Tibial artery (tissue), 4 donors: ENCODE measurements at regions not wholly inside any gene's neighbourhood (a gene's known extent, or its start where the extent isn't known, plus 50 kb on each side); places are given as distances from the start of the nearest gene placed in this dataset.

Source experiments
- DNase-seq, 2 donors: peaks; one replicate each; pipeline ENCODE4 v3.0.0-alpha.2; 2019
- H3K27ac ChIP-seq, 2 donors: fragments of 200-600 bp; sonication (generic) in 1 of 2; 1 replicate in 1 of 2; 2 replicates in 1 of 2; pipeline ENCODE4 v1.5.1; 2018 to 2019; ENCODE audit warnings: mild to moderate bottlenecking in 1 of 2
- H3K27me3 ChIP-seq, 2 donors: fragments of 200-600 bp; sonication (generic) in 1 of 2; one replicate each; pipeline versions ENCODE4 v1.5.1 to v1.6.0; 2016 to 2019
- H3K36me3 ChIP-seq, 3 donors: fragments of 200-600 bp; sonication (generic) in 2 of 3; one replicate each; pipeline ENCODE4 v1.5.1; 2016 to 2019; ENCODE audit warnings: mild to moderate bottlenecking in 2 of 3
- H3K4me1 ChIP-seq, 4 donors: fragments of 200-600 bp; sonication (generic) in 2 of 4; 1 replicate in 3 of 4; 2 replicates in 1 of 4; pipeline ENCODE4 v1.5.1; 2016 to 2019
- H3K4me3 ChIP-seq, 2 donors: fragments of 200-600 bp; sonication (generic) in 1 of 2; 1 replicate in 1 of 2; 2 replicates in 1 of 2; pipeline ENCODE4 v1.5.1; 2018 to 2019; ENCODE audit warnings: mild to moderate bottlenecking in 2 of 2
- H3K9me3 ChIP-seq, 3 donors: fragments of 200-600 bp; sonication (generic) in 1 of 3; one replicate each; pipeline ENCODE4 v1.5.1; 2016 to 2019
- CTCF ChIP-seq, 2 experiments: fragments of 200-600 bp in 1 of 2; fragments of 450-650 bp in 1 of 2; IDR thresholded peaks; one replicate each; pipeline ENCODE4 v1.5.1; 2017 to 2019; ENCODE audit warnings: antibody characterized with exemption in 2 of 2, mild to moderate bottlenecking in 1 of 2, moderate library complexity in 1 of 2
- intact Hi-C: fragments of 100-400 bp; cut with DNase I; formaldehyde crosslinking; loops from one replicate; pipeline ENCODE4 v1.15.0; 2023; ENCODE audit warnings: low total_unique reads

- Histone ChIP-seq H3K4me1 (peaks cover 0 to 14% (median 7%) of the 10 kb centered on the region in 4 donors), H3K27me3 (no peaks in the 10 kb centered on the region), H3K4me3 (no peak overlapping the region), H3K27ac (no peak overlapping the region), H3K36me3 (no peaks in the 10 kb centered on the region), H3K9me3 (no peaks in the 10 kb centered on the region)
- no peak for DNase-seq
- no peak for TF ChIP-seq CTCF (IDR thresholded peaks at IDR 0.05)
- intact Hi-C loops: no loop called here
Measured at GRCh38 chr2:67671464-67672450, 274.6 kb downstream of the ETAA1 start.

- Histone ChIP-seq H3K4me3 (no peak overlapping the region), H3K4me1 (no peaks in the 10 kb centered on the region), H3K27me3 (no peaks in the 10 kb centered on the region), H3K36me3 (no peaks in the 10 kb centered on the region), H3K27ac (no peak overlapping the region), H3K9me3 (no peaks in the 10 kb centered on the region)
- intact Hi-C loops: no loop called here
- no peak for TF ChIP-seq CTCF (IDR thresholded peaks at IDR 0.05)
- DNase-seq: no peak
Measured at GRCh38 chr2:67674668-67675067, 277.5 kb downstream of the ETAA1 start.

- DNase-seq: no peak
- no peaks in the 10 kb centered on the region for H3K4me1 ChIP-seq
Measured at GRCh38 chr2:67684991-67685390, 287.9 kb downstream of the ETAA1 start.

GRCh38 chr2:67686254-67686653, 289.1 kb downstream of the ETAA1 start:
- DNase-seq: no peak
- no peaks in the 10 kb centered on the region for H3K36me3 ChIP-seq
- no peak overlapping the region for H3K27ac ChIP-seq
- no peaks in the 10 kb centered on the region for H3K9me3 ChIP-seq
- H3K4me1 ChIP-seq: no peaks in the 10 kb centered on the region
- H3K27me3 ChIP-seq: no peaks in the 10 kb centered on the region
- intact Hi-C loops: no loop called here
- no peak overlapping the region for H3K4me3 ChIP-seq
- no peak for TF ChIP-seq CTCF (IDR thresholded peaks at IDR 0.05)

More at GRCh38 chr2:67684991-67685390, 287.9 kb downstream of the ETAA1 start:
- Histone ChIP-seq H3K27ac (no peak overlapping the region), H3K36me3 (no peaks in the 10 kb centered on the region), H3K9me3 (no peaks in the 10 kb centered on the region), H3K4me3 (no peak overlapping the region), H3K27me3 (no peaks in the 10 kb centered on the region)
- intact Hi-C loops: no loop called here
- TF ChIP-seq CTCF (IDR thresholded peaks at IDR 0.05): no peak

GRCh38 chr2:67689186-67689585, 292.1 kb downstream of the ETAA1 start:
- no peak overlapping the region for H3K4me3 ChIP-seq
- H3K27me3 ChIP-seq: peaks cover 0 to 7% of the 10 kb centered on the region in 2 donors
- intact Hi-C loops: no loop called here
- peaks cover 0 to under 1% (median 0%) of the 10 kb centered on the region in 4 donors for H3K4me1 ChIP-seq
- no peak for DNase-seq
- H3K36me3 ChIP-seq: no peaks in the 10 kb centered on the region
- H3K9me3 ChIP-seq: no peaks in the 10 kb centered on the region
- no peak for TF ChIP-seq CTCF (IDR thresholded peaks at IDR 0.05)
- no peak overlapping the region for H3K27ac ChIP-seq
